NOMO-1 treated with dmso at 0.1 percent for 144 hours (cell line): ENCODE measurements at regions not wholly inside any gene's neighbourhood (a gene's known extent, or its start where the extent isn't known, plus 50 kb on each side); places are given as distances from the start of the nearest gene placed in this dataset.

Experiments
- DNase-seq: peaks from one replicate; lab custom pipeline; 2025; ENCODE audit not compliant: unreplicated experiment; lab: John Stamatoyannopoulos, UW

GRCh38 chr2:129430911-129431310 lies 548.6 kb upstream of the RAB6C start:
- DNase-seq = no peak

- no peak for DNase-seq
Measured at GRCh38 chr2:129431881-129432280, 547.6 kb upstream of the RAB6C start.

DNA sequence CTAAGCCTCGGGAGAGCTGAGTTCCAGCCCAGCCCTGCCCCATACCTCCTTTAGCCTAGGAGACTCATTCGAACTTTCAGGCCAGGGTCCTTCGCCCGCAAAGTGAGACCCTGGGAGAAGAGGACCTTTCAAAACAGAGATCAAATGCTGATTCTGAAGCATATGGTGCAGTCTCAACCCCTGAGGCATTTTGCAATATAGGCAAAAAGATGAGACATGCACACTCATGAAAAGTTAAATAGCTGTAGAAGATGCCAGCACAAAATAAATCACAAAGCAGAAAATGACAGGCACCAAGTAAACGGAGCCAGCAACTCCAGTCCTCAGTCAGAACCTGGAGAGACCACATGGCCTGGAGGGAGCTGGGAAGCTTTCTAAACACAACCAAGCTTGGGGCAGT lies 542.7 kb upstream of the RAB6C start:
- DNase-seq = no peak

DNA sequence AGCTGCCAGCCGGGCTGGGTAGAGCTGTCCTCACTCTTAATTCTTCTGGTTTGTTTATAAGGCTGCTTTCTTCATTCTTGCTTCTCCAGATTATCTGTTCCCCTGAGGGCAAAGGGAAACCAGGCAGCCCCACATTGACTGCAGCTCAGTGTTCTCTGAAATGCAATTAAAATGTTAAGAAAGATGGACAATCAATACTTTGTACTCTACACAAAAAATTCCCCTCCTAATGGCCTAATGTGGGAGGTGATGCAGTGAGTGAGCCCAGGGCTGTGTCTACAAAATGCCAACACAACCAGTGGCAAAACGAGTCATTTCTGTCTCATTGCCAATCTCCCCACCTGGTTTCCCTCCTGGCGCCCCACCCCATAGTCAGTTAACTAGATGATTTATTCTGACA lies 541.7 kb upstream of the RAB6C start:
- DNase-seq = no peak

GRCh38 chr2:129438501-129439057 lies 540.9 kb upstream of the RAB6C start:
- no peak for DNase-seq

- no peak for DNase-seq
Measured at GRCh38 chr2:129439406-129440302, 539.8 kb upstream of the RAB6C start.

- DNase-seq = no peak
Measured at GRCh38 chr2:129441610-129442009, 537.9 kb upstream of the RAB6C start.

- DNase-seq = no peak
Measured at GRCh38 chr2:129443235-129443864, 536.1 kb upstream of the RAB6C start.

DNA sequence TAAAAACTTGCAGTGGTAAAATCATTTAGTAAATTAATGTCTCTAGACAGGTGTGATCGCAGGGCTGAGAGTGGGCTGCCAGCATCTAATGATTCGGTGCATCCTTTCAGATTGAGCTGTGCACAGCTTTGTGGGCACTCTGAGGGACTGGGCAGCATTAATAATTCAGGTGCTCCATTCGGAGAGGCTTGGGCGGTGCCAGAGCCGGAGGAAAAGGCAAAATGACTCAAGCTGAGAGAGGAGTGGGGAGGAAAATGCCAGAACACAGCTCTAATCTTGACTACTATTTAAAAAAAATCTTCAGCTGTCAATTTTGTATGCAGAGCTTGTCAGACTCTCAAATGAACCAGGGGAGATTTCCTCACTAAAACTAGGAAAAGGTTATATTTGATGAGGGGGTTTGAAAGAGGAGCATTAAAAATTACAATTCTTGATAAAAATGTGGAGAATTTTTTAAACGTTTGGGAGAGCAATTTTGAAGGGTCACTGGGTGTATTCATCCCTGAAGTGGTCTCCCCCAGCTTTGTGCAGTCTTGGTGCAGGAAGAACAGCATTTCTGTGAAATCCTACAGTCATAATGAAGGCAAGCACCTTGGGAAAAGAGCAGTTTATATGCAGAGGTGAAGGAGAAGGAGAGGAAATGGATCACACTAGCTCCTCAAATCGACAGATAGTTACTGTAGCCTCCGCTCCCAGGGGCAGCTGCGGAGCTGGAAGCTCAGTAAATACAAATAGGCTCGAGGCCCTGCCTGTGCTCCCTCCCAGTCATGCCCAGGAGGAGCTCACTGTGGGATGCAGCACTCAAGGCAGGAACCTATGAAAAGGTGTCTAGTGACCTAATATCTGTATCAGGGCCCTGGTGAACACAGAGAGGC lies 535.4 kb upstream of the RAB6C start:
- DNase-seq = no peak

- DNase-seq = no peak
Measured at GRCh38 chr2:129444751-129445150, 534.7 kb upstream of the RAB6C start.

GRCh38 chr2:129456691-129457090 lies 522.8 kb upstream of the RAB6C start:
- DNase-seq = no peak

DNA sequence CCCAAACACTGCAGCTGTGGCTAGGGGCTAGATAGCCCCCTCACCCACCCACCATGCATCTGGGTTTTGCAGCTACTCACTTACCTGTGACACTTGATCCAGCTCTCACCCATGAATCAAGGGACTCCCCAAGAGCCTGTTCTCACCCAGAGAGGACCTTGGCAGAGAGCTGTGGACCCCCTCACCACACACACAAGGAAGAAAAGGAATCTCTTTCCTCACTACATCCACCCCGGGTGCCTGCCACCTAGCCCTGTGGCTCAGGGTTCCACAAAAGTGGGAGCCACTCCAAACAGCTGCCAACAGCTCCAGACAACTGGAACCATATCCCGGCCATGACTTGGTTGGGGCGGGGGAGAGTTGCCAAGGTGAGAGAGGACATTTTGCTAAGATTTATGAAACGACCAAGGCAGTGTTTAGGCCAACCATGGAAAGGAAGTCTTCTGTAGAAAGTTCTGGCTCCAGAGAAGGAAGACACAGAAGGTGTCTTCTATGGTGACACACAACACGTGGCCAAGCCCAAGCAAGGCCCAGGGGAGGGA lies 522.1 kb upstream of the RAB6C start:
- DNase-seq = no peak

- DNase-seq = no peak
Measured at GRCh38 chr2:129458006-129458405, 521.5 kb upstream of the RAB6C start.

GRCh38 chr2:129458436-129458835 lies 521.0 kb upstream of the RAB6C start:
- no peak for DNase-seq

GRCh38 chr2:129459200-129459876 lies 520.1 kb upstream of the RAB6C start:
- DNase-seq = no peak

DNA sequence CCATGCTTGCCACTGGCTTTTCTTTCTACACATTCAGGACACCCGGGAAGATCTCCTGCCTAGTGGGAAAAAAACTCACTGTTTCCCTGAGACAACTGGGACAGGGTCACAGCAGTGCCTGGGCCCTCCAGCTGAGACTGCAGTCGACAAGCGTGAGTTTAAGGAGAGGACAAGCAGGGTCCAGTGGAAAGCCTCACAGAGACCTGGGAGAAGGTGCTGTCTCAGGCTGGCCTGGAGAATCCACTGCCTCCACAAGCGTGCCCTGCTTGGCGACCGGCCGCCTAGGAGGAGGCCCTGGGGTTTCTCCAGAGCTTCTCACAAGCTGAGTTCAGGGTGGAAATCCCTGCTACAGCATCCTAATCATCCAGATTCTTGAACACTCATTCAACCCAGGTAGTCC lies 519.6 kb upstream of the RAB6C start:
- DNase-seq = no peak

GRCh38 chr2:129460299-129461198 lies 518.9 kb upstream of the RAB6C start:
- no peak for DNase-seq

DNA sequence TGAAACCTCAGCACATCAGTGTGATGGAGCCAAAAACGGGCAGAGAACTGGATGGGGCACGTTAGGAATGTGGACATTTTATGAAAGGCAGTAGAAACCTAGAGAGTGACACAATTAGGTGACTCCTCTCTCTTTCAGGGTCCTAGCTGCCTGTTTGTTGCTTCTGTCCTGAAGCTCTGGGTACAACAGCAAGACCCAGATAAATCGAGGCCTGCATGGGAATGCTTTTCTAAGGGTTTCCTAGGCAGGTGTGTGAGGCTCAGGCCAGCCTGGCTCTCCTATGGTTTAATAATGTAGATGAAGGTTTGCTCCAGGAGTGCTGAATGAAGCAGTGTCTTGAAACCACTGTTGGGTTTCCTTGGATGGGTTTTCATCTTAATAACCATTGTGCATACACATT lies 517.1 kb upstream of the RAB6C start:
- DNase-seq = no peak

DNA sequence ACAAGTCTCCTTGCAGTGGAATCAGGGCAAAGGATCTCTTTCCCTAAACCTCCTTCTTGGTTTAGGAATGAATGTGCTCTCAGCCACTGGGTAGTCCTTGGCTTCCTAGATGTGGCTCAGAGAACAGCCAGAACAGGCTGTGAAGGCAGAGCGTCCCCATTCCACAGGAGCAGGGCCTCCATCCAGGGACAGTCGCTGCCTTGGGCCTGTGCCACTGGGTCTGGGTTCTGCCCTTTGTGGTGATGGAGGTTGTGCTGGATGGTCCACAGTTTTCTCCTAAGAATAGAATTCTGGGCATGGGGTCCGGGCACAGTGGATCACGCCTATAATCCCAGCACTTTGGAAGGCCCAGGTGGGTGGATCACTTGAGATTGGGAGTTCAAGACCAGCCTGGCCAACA lies 516.5 kb upstream of the RAB6C start:
- no peak for DNase-seq
